ENCODE measurements at regions not wholly inside any gene's neighbourhood (a gene's known extent, or its start where the extent isn't known, plus 50 kb on each side); places are given as distances from the start of the nearest gene placed in this dataset.

- no peak for DNase-seq (ENCODE audit: low spot score in 2 of 2)
- Histone ChIP-seq H3K9me3 (no peaks in the 10 kb centered on the region), H3K4me3 (no peak overlapping the region), H3K27ac (no peak overlapping the region), H3K4me1 (no peaks in the 10 kb centered on the region), H3K36me3 (no peaks in the 10 kb centered on the region), H3K27me3 (no peaks in the 10 kb centered on the region)
- TF ChIP-seq POLR2AphosphoS5 (IDR thresholded peaks at IDR 0.05): no peak
- no peak for TF ChIP-seq POLR2A (IDR thresholded peaks at IDR 0.05)
- no peak for TF ChIP-seq CTCF (IDR thresholded peaks at IDR 0.05)
- intact Hi-C loops (cut with DNase I; ENCODE audit: low total_unique reads): no loop called here
Observed at GRCh38 chr12:72723732-72724131, 451.6 kb downstream of the TRHDE start.

DNA sequence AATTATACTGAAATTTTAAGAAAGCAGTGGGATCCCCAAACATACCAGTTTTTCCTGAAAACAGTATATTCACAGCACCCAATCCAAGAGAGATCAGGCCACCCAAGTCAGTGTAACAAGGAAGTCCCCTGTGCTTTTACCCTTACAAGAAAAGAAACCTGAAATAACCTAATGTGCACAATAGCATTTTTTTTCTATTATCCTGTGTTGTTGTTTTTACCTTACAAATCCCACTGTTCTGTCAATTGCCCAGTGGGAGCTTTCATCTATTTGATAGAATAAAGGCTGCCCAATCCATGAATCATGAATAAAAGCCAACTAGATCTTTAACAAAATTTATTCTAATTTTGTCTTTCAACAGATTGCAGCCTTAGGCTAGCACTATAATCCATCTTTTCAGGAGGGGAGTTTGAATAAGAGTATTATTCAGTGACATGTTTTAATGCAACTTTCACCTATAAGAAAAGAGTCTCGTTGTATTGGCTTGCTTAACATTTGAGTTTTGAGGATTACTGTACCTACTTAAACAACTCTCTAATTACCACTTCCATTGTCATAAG is 457.4 kb downstream of the TRHDE start:
- no peak overlapping the region for H3K4me3 ChIP-seq
- no peaks in the 10 kb centered on the region for H3K9me3 ChIP-seq
- no peak overlapping the region for H3K27ac ChIP-seq
- TF ChIP-seq POLR2A (IDR thresholded peaks at IDR 0.05): no peak
- TF ChIP-seq POLR2AphosphoS5 (IDR thresholded peaks at IDR 0.05): no peak
- TF ChIP-seq CTCF (IDR thresholded peaks at IDR 0.05): no peak
- DNase-seq (ENCODE audit: low spot score in 2 of 2): no peak
- H3K4me1 ChIP-seq: no peaks in the 10 kb centered on the region
- no peaks in the 10 kb centered on the region for H3K36me3 ChIP-seq
- intact Hi-C loops (cut with DNase I; ENCODE audit: low total_unique reads): no loop called here
- H3K27me3 ChIP-seq: no peaks in the 10 kb centered on the region

DNA sequence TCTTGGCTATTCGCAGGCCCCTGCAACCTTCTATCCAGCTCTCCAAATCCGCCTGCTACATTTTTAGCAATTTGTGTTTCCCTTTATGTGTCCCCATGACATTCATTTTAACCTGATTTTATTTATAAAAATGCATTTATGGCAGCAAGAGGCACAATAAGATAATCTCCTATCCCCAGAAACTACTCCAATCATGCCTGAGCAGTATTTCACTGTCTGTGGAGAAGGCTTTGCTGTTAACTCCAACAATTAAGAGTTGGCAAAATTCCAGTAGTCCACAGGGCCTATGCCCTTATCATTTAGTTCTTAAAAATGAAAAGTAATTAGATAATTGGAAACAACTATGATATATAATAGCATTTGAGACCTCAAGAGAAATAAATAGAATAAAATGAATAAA is 462.4 kb downstream of the TRHDE start:
- H3K9me3 ChIP-seq: no peaks in the 10 kb centered on the region
- no peak for DNase-seq (ENCODE audit: low spot score in 2 of 2)
- H3K36me3 ChIP-seq: no peaks in the 10 kb centered on the region
- H3K4me3 ChIP-seq: no peak overlapping the region
- no peak overlapping the region for H3K27ac ChIP-seq
- no peaks in the 10 kb centered on the region for H3K4me1 ChIP-seq
- no peaks in the 10 kb centered on the region for H3K27me3 ChIP-seq
- TF ChIP-seq CTCF (IDR thresholded peaks at IDR 0.05): no peak
- TF ChIP-seq POLR2AphosphoS5 (IDR thresholded peaks at IDR 0.05): no peak
- no peak for TF ChIP-seq POLR2A (IDR thresholded peaks at IDR 0.05)
- intact Hi-C loops (cut with DNase I; ENCODE audit: low total_unique reads): no loop called here

DNA sequence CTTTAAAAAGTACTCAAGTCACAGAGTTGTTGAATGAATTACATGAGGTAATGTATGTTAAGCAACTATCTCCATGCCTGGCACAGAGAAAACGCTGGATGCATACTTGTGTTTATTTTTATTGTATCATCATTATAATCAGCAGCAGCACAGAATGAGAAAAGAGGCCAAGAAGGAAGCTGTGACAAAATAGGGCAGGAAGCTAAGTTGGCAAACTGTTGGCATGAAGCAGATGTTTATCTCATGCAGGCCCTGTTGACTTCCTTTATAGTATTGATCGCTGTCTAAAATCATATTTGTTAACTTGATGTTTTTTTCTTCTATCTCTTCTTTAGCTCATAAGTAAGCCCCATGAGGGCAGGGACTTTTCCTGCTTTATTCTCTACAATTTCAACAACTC is 466.6 kb downstream of the TRHDE start:
- Histone ChIP-seq H3K9me3 (peaks cover 6% of the 10 kb centered on the region in 2 donors), H3K4me1 (no peaks in the 10 kb centered on the region), H3K27ac (no peak overlapping the region), H3K27me3 (no peaks in the 10 kb centered on the region), H3K4me3 (no peak overlapping the region), H3K36me3 (no peaks in the 10 kb centered on the region)
- intact Hi-C loops (cut with DNase I; ENCODE audit: low total_unique reads): no loop called here
- TF ChIP-seq CTCF (IDR thresholded peaks at IDR 0.05) (no peak), POLR2A (IDR thresholded peaks at IDR 0.05) (no peak), POLR2AphosphoS5 (IDR thresholded peaks at IDR 0.05) (no peak)
- DNase-seq (ENCODE audit: low spot score in 2 of 2): no peak

DNA sequence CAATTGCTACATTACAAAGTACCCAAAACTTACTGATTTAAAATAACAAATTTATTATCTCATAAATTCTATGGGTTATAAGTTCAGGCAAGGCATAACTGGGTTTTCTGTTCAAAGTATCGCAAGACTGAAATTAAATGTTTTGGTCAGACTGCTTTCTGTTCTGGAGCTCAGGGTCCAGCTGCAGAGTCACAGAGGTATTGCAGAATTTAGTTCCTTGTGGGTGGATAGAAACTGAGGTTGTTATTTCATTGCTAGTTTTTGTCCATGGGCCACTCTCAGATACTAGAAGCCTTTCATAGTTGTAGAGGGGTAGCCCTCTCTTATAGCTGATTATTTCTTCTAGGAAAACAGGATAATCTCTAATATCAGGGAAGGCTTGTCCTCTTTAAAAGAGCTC is 467.9 kb downstream of the TRHDE start:
- DNase-seq (ENCODE audit: low spot score in 2 of 2): no peak

More for the DNA sequence above, 467.9 kb downstream of the TRHDE start:
- peaks cover 6% of the 10 kb centered on the region in 2 donors for H3K9me3 ChIP-seq
- TF ChIP-seq POLR2A (IDR thresholded peaks at IDR 0.05) (no peak), POLR2AphosphoS5 (IDR thresholded peaks at IDR 0.05) (no peak), CTCF (IDR thresholded peaks at IDR 0.05) (no peak)
- H3K27ac ChIP-seq: no peak overlapping the region
- no peaks in the 10 kb centered on the region for H3K4me1 ChIP-seq
- H3K27me3 ChIP-seq: no peaks in the 10 kb centered on the region
- intact Hi-C loops (cut with DNase I; ENCODE audit: low total_unique reads): no loop called here
- H3K4me3 ChIP-seq: no peak overlapping the region
- H3K36me3 ChIP-seq: no peaks in the 10 kb centered on the region

Data from breast epithelium (tissue), 4 donors.